WERI-Rb-1 (cell line): ENCODE measurements at regions not wholly inside any gene's neighbourhood (a gene's known extent, or its start where the extent isn't known, plus 50 kb on each side); places are given as distances from the start of the nearest gene placed in this dataset.

ENCODE experiments used
- DNase-seq: peaks from one replicate; pipeline ENCODE4 v3.0.0-alpha.2; 2020
- H3K27ac ChIP-seq: fragments of 250-450 bp; sonication (Bioruptor Pico); 2 replicates; pipeline ENCODE4 v1.5.1; 2020; ENCODE audit warnings: mild to moderate bottlenecking, moderate library complexity
- H3K27me3 ChIP-seq: fragments of 250-450 bp; sonication (Bioruptor Pico); 2 replicates; pipeline ENCODE4 v1.5.1; 2021; ENCODE audit warnings: mild to moderate bottlenecking, low read depth, moderate library complexity; ENCODE audit not compliant: insufficient read depth, severe bottlenecking
- H3K36me3 ChIP-seq: fragments of 250-450 bp; sonication (Bioruptor Pico); 2 replicates; pipeline ENCODE4 v1.5.1; 2020; ENCODE audit warnings: mild to moderate bottlenecking, moderate library complexity
- H3K4me3 ChIP-seq: 2 replicates; pipeline ENCODE4 v1.5.1; 2011; ENCODE audit warnings: low read depth, mild to moderate bottlenecking, control low read depth, low read length
- H3K9me3 ChIP-seq: fragments of 250-450 bp; sonication (Bioruptor Pico); 2 replicates; pipeline ENCODE4 v1.5.1; 2021; ENCODE audit warnings: mild to moderate bottlenecking, moderate library complexity; ENCODE audit not compliant: severe bottlenecking
- CTCF ChIP-seq: IDR thresholded peaks from 2 replicates; pipeline ENCODE4 v1.5.1; 2011; ENCODE audit warnings: low read depth, mild to moderate bottlenecking, control low read depth, inconsistent platforms, low read length

GRCh38 chr9:93792358-93792757 is 162.8 kb downstream of the BARX1 start:
- no peak overlapping the region for H3K4me3 ChIP-seq
- no peak overlapping the region for H3K27ac ChIP-seq
- DNase-seq: no peak
- TF ChIP-seq CTCF: no peak
- no peaks in the 10 kb centered on the region for H3K36me3 ChIP-seq
- peaks cover 3% of the 10 kb centered on the region for H3K27me3 ChIP-seq
- H3K9me3 ChIP-seq: peaks cover 3% of the 10 kb centered on the region

- no peak for TF ChIP-seq CTCF
- DNase-seq: no peak
- H3K27ac ChIP-seq: no peak overlapping the region
Observed at GRCh38 chr9:93786204-93786603, 169.0 kb downstream of the BARX1 start.

GRCh38 chr9:93776873-93777272 is 178.3 kb downstream of the BARX1 start:
- no peak overlapping the region for H3K4me3 ChIP-seq
- TF ChIP-seq CTCF: no peak

More at GRCh38 chr9:93786204-93786603, 169.0 kb downstream of the BARX1 start:
- Histone ChIP-seq H3K9me3 (peaks cover 3% of the 10 kb centered on the region), H3K4me3 (no peak overlapping the region), H3K36me3 (no peaks in the 10 kb centered on the region), H3K27me3 (peaks cover 6% of the 10 kb centered on the region)

GRCh38 chr9:93776256-93776655 is 178.9 kb downstream of the BARX1 start:
- no peak for TF ChIP-seq CTCF
- Histone ChIP-seq H3K4me3 (no peak overlapping the region), H3K27ac (no peak overlapping the region), H3K9me3 (no peaks in the 10 kb centered on the region), H3K27me3 (no peaks in the 10 kb centered on the region), H3K36me3 (no peaks in the 10 kb centered on the region)
- no peak for DNase-seq

More at GRCh38 chr9:93776873-93777272, 178.3 kb downstream of the BARX1 start:
- H3K36me3 ChIP-seq: no peaks in the 10 kb centered on the region
- no peak overlapping the region for H3K27ac ChIP-seq
- no peak for DNase-seq
- no peaks in the 10 kb centered on the region for H3K9me3 ChIP-seq
- H3K27me3 ChIP-seq: no peaks in the 10 kb centered on the region

- no peaks in the 10 kb centered on the region for H3K27me3 ChIP-seq
- no peak overlapping the region for H3K27ac ChIP-seq
- no peaks in the 10 kb centered on the region for H3K36me3 ChIP-seq
- DNase-seq: no peak
- no peak for TF ChIP-seq CTCF
- H3K9me3 ChIP-seq: no peaks in the 10 kb centered on the region
- H3K4me3 ChIP-seq: no peak overlapping the region
Observed at GRCh38 chr9:93774331-93775102, 180.6 kb downstream of the BARX1 start.

- no peaks in the 10 kb centered on the region for H3K9me3 ChIP-seq
- DNase-seq: no peak
- H3K36me3 ChIP-seq: no peaks in the 10 kb centered on the region
- H3K27ac ChIP-seq: no peak overlapping the region
- no peak overlapping the region for H3K4me3 ChIP-seq
- H3K27me3 ChIP-seq: no peaks in the 10 kb centered on the region
- no peak for TF ChIP-seq CTCF
Observed at GRCh38 chr9:93771276-93771675, 183.9 kb downstream of the BARX1 start.
